PC-9 (cell line): ENCODE measurements at regions not wholly inside any gene's neighbourhood (a gene's known extent, or its start where the extent isn't known, plus 50 kb on each side); places are given as distances from the start of the nearest gene placed in this dataset.

ENCODE experiments used
- BruUV-seq: library from RNA; stranded (reverse); fragments of 400-500 nt; replicated peaks from 2 replicates; lab custom pipeline; 2021; lab: Mats Ljungman, UMichigan
- CTCF ChIA-PET: fragments of 300-600 bp; sonication (Branson Sonifier 250); formaldehyde crosslinking; loops from one replicate; lab custom pipeline; 2022; ENCODE audit warnings: antibody characterized with exemption; lab: Charles Lee
- POLR2A ChIA-PET: fragments of 300-600 bp; sonication (Branson Sonifier 250); formaldehyde crosslinking; loops from one replicate; lab custom pipeline; 2022; ENCODE audit warnings: antibody characterized with exemption; ENCODE audit not compliant: unreplicated experiment; lab: Charles Lee
- DNase-seq, 2 experiments: peaks; one replicate each; pipeline versions ENCODE4 v3.0.0 to v3.0.0-alpha.2; 2015 to 2022; ENCODE audit warnings: mixed read lengths in 1 of 2
- H2AFZ ChIP-seq: fragments of 200-600 bp; sonication (generic); 2 replicates; pipeline ENCODE4 v1.8.1; 2017; ENCODE audit warnings: antibody characterized with exemption
- H3F3A ChIP-seq: fragments of 200-600 bp; sonication (generic); 2 replicates; pipeline ENCODE4 v1.8.1; 2017; ENCODE audit warnings: antibody characterized with exemption, mild to moderate bottlenecking, low read depth; ENCODE audit not compliant: insufficient read depth
- H3K27ac ChIP-seq: fragments of 200-600 bp; sonication (generic); 2 replicates; pipeline ENCODE4 v1.6.1; 2016; ENCODE audit warnings: mixed run types
- H3K27me3 ChIP-seq: fragments of 200-600 bp; sonication (generic); 2 replicates; pipeline ENCODE4 v1.6.1; 2016; ENCODE audit warnings: low read depth, mixed run types; ENCODE audit not compliant: insufficient read depth
- H3K36me3 ChIP-seq: fragments of 200-600 bp; sonication (generic); 2 replicates; pipeline ENCODE4 v1.6.1; 2016; ENCODE audit warnings: low read depth, mixed run types
- H3K4me1 ChIP-seq: fragments of 200-600 bp; sonication (generic); replicated peaks from 2 replicates; pipeline ENCODE4 v1.6.1; 2016; ENCODE audit warnings: mixed run types; ENCODE audit not compliant: insufficient read depth
- H3K4me2 ChIP-seq: fragments of 200-600 bp; sonication (generic); 2 replicates; pipeline ENCODE4 v1.6.1; 2017; ENCODE audit warnings: mixed run types
- H3K4me3 ChIP-seq: fragments of 200-600 bp; sonication (generic); 2 replicates; pipeline ENCODE4 v1.6.1; 2016; ENCODE audit warnings: mixed run types
- H3K79me2 ChIP-seq: fragments of 200-600 bp; sonication (generic); 2 replicates; pipeline ENCODE4 v1.6.1; 2017; ENCODE audit warnings: low read depth, mixed run types
- H3K9me2 ChIP-seq: fragments of 200-600 bp; sonication (generic); 2 replicates; pipeline ENCODE4 v1.8.1; 2017; ENCODE audit warnings: mild to moderate bottlenecking; ENCODE audit not compliant: insufficient read depth
- H3K9me3 ChIP-seq: fragments of 200-600 bp; sonication (generic); 2 replicates; pipeline ENCODE4 v1.8.1; 2016; ENCODE audit warnings: low read depth; ENCODE audit not compliant: insufficient read depth
- H4K20me1 ChIP-seq: fragments of 200-600 bp; sonication (generic); 2 replicates; pipeline ENCODE4 v1.8.1; 2017; ENCODE audit not compliant: insufficient read depth
- EZH2 ChIP-seq: fragments of 200-600 bp; sonication (generic); IDR thresholded peaks from 2 replicates; pipeline ENCODE4 v1.8.0; 2017; ENCODE audit warnings: antibody characterized with exemption, low read depth
- intact Hi-C: fragments of 100-400 bp; cut with micrococcal nuclease; formaldehyde crosslinking; loops from one replicate; pipeline ENCODE4 v1.10.0; 2022; ENCODE audit not compliant: unreplicated experiment
- TF ChIP-seq, protein P1 (sequence below): fragments of 200-600 bp; sonication (generic); conservative IDR thresholded peaks from 2 replicates; pipeline ENCODE4 v1.6.1; 2017; ENCODE audit warnings: mixed run types, antibody characterized with exemption, mild to moderate bottlenecking, moderate library complexity

DNA sequence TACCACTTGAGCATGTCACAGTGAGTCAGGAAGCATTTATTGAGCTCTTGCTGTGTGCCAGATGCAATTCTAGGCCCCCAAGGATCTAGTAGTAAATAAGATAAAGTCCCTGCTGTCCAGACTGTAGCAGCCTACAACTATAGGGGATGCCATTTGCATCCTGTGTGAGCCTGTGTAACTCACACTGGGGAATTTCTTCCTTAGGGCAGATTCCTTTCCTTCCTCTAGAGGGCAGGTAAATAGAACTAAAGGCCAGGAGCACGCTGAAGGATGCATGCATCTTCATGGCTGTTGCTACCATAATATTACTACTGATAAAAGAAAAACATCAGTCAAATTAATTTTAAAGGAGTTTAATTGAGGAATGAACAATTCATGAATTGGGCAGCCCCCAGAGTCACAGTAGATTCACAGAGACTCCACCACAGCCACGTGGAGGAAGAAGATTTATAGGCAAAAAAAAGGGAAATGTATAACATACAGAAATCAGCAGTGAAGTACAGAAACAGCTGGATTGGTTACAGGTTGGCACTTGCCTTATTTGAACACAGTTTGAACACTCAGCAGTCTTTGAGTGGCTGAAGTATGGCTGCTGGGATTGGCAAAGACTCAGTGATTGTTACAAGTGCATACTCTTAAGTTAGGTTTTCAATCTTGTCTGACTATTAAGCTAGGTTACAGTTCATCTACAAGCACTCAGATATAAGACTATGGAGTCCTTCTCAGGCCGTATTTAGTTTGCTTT lies 98.9 kb downstream of the ACTL7B start:
- no TSS peak for BruUV-seq
- no peaks in the 10 kb centered on the region for H3K9me3 ChIP-seq
- H4K20me1 ChIP-seq, result no peaks in the 10 kb centered on the region
- H3F3A ChIP-seq, result no peaks in the 10 kb centered on the region
- H3K79me2 ChIP-seq, result no peaks in the 10 kb centered on the region
- DNase-seq, result no peak
- H3K4me3 ChIP-seq, result no peak overlapping the region
- H3K36me3 ChIP-seq, result no peaks in the 10 kb centered on the region
- H2AFZ ChIP-seq, result no peak overlapping the region
- H3K9me2 ChIP-seq, result no peaks in the 10 kb centered on the region
- H3K4me2 ChIP-seq, result no peak overlapping the region
- H3K27me3 ChIP-seq, result no peaks in the 10 kb centered on the region
- TF ChIP-seq, protein P1, sequence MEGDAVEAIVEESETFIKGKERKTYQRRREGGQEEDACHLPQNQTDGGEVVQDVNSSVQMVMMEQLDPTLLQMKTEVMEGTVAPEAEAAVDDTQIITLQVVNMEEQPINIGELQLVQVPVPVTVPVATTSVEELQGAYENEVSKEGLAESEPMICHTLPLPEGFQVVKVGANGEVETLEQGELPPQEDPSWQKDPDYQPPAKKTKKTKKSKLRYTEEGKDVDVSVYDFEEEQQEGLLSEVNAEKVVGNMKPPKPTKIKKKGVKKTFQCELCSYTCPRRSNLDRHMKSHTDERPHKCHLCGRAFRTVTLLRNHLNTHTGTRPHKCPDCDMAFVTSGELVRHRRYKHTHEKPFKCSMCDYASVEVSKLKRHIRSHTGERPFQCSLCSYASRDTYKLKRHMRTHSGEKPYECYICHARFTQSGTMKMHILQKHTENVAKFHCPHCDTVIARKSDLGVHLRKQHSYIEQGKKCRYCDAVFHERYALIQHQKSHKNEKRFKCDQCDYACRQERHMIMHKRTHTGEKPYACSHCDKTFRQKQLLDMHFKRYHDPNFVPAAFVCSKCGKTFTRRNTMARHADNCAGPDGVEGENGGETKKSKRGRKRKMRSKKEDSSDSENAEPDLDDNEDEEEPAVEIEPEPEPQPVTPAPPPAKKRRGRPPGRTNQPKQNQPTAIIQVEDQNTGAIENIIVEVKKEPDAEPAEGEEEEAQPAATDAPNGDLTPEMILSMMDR, result peak; percentile 54
- no peak for TF ChIP-seq EZH2
- H3K27ac ChIP-seq, result no peak overlapping the region
- intact Hi-C loops, result loop anchor here (1.0 to 5.0 kb wide), 2 partner anchors 65 to 1335 kb away; no protein-coding TSS in a partner anchor
- no peaks in the 10 kb centered on the region for H3K4me1 ChIP-seq
- ChIA-PET POLR2A (no interaction called here), CTCF (interaction anchor here (0.7 kb wide), 1 partner anchor 1278 kb away, joined by 3 read pairs; no protein-coding TSS in a partner anchor)

DNA sequence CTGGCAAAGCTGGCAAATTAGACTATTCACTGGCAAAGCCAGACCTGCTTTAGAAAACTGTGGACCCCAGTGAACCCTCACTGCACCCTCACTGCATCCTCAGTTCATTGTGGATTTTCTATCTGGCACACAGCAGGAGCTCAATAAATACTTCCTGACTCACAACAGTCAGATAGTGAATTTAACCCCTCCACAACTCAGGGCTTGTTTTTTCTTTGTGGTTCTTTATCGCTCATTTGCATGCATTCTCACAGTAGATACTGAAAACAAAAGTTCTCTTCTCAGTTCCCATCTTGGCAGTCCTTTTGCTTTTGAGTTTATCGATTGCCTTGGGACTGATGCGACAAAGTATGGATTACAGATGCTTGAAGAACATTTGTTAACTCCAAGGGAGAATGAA lies 99.8 kb downstream of the ACTL7B start:
- CTCF ChIA-PET, result no interaction called here

DNA sequence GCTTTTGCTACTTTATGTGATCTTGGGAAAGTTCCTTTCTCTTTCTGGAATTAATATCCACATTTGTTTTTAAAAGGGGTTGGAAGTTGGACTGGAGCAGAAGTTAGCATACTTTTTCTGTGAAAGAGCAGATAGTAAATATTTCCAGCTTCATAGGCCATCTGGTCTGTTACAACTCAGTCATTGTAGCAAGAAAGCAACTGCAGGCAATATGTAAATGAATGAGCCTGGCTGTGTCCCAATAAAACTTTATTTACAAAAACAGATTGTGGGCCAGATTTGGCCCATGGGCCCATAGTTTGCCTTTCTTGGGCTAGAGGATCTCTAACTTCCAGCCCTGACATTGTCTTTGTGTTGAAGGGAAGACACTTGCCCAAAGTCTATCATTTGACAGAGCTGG lies 104.4 kb downstream of the ACTL7B start:
- intact Hi-C loops, result no loop called here
- no peak overlapping the region for H3K4me3 ChIP-seq
- no peaks in the 10 kb centered on the region for H3K79me2 ChIP-seq
- H3K27me3 ChIP-seq, result no peaks in the 10 kb centered on the region
- BruUV-seq, result no TSS peak
- DNase-seq, result no peak
- H3K4me2 ChIP-seq, result no peak overlapping the region
- H3K27ac ChIP-seq, result no peak overlapping the region
- no peaks in the 10 kb centered on the region for H3K4me1 ChIP-seq
- no peaks in the 10 kb centered on the region for H3F3A ChIP-seq
- H3K9me2 ChIP-seq, result no peaks in the 10 kb centered on the region
- H3K36me3 ChIP-seq, result no peaks in the 10 kb centered on the region
- no peaks in the 10 kb centered on the region for H4K20me1 ChIP-seq
- CTCF ChIA-PET, result no interaction called here
- TF ChIP-seq, protein P1, result no peak
- no peak for TF ChIP-seq EZH2
- POLR2A ChIA-PET, result no interaction called here
- H2AFZ ChIP-seq, result no peak overlapping the region
- H3K9me3 ChIP-seq, result no peaks in the 10 kb centered on the region

More for the DNA sequence above, 99.8 kb downstream of the ACTL7B start:
- no peaks in the 10 kb centered on the region for H3K36me3 ChIP-seq
- H2AFZ ChIP-seq, result no peak overlapping the region
- H3K79me2 ChIP-seq, result no peaks in the 10 kb centered on the region
- intact Hi-C loops, result loop anchor here (1.0 to 5.0 kb wide), 2 partner anchors 64 to 1334 kb away; no protein-coding TSS in a partner anchor
- H3F3A ChIP-seq, result no peaks in the 10 kb centered on the region
- no peaks in the 10 kb centered on the region for H3K9me2 ChIP-seq
- no peaks in the 10 kb centered on the region for H3K27me3 ChIP-seq
- DNase-seq, result no peak
- H3K4me3 ChIP-seq, result no peak overlapping the region
- H3K4me2 ChIP-seq, result no peak overlapping the region
- H3K4me1 ChIP-seq, result no peaks in the 10 kb centered on the region
- POLR2A ChIA-PET, result no interaction called here
- H3K9me3 ChIP-seq, result no peaks in the 10 kb centered on the region
- no peaks in the 10 kb centered on the region for H4K20me1 ChIP-seq
- TF ChIP-seq, protein P1, result no peak
- no peak for TF ChIP-seq EZH2
- no peak overlapping the region for H3K27ac ChIP-seq
- BruUV-seq, result no TSS peak
